ENCODE measurements at regions not wholly inside any gene's neighbourhood (a gene's known extent, or its start where the extent isn't known, plus 50 kb on each side); places are given as distances from the start of the nearest gene placed in this dataset.
A peak's percentile ranks its signal among the peaks of the same experiment; 100 is the strongest.

GRCh38 chr11:127056338-127056971 lies 55.9 kb upstream of the KIRREL3 start:
- no peaks in the 10 kb centered on the region for H3K27me3 ChIP-seq (replicated peaks in 1 of 2; ENCODE audit: control insufficient read depth in 2 of 2, insufficient read depth in 2 of 2, low read length in 1 of 2)
- H3K9me3 ChIP-seq (replicated peaks; ENCODE audit: control insufficient read depth, insufficient read depth, low read length), result no peaks in the 10 kb centered on the region
- no peak overlapping the region for H3K4me3 ChIP-seq
- H3K27ac ChIP-seq (ENCODE audit: control insufficient read depth, insufficient read depth), result no peak overlapping the region
- ChIA-PET SMC1A (ENCODE audit: uncharacterized antibody, unreplicated experiment) (no interaction called here), RAD21 (ENCODE audit: unreplicated experiment) (no interaction called here), CTCF (no interaction called here), POLR2A (no interaction called here)
- no peak overlapping the region for H2AFZ ChIP-seq (ENCODE audit: control insufficient read depth, low read depth, low read length)
- FAIRE-seq, result no peak
- H3K4me1 ChIP-seq (ENCODE audit: control insufficient read depth, insufficient read depth, low read length), result no peaks in the 10 kb centered on the region
- no peaks in the 10 kb centered on the region for H3K36me3 ChIP-seq (ENCODE audit: control insufficient read depth in 2 of 2, insufficient read depth in 2 of 2, low read length in 1 of 2)
- no peak overlapping the region for H3K4me2 ChIP-seq (ENCODE audit: control insufficient read depth, insufficient read depth)
- 34% methylated on average over 6 of the region's 6 CpGs for WGBS (ENCODE audit: insufficient coverage, insufficient replicate concordance, low lambda C conversion rate, missing lambda C conversion rate)
- intact Hi-C loops (cut with micrococcal nuclease; ENCODE audit: unreplicated experiment) (no loop called here), in situ Hi-C loops (cut with MboI) (no loop called here)
- no peaks in the 10 kb centered on the region for H4K20me1 ChIP-seq (ENCODE audit: control insufficient read depth, insufficient read depth)
- no peak overlapping the region for H3K9ac ChIP-seq (ENCODE audit: control insufficient read depth, insufficient read depth, low read length)
- no peak for DNase-seq (ENCODE audit: low read depth, low spot score)
- H3K79me2 ChIP-seq (ENCODE audit: control insufficient read depth, insufficient read depth, low read length), result no peaks in the 10 kb centered on the region
- no TSS peak for BruUV-seq (replicated peaks)
- peak; percentile 50; the same call in 2 of the 3 replicates for ATAC-seq
- TF ChIP-seq, protein P1, sequence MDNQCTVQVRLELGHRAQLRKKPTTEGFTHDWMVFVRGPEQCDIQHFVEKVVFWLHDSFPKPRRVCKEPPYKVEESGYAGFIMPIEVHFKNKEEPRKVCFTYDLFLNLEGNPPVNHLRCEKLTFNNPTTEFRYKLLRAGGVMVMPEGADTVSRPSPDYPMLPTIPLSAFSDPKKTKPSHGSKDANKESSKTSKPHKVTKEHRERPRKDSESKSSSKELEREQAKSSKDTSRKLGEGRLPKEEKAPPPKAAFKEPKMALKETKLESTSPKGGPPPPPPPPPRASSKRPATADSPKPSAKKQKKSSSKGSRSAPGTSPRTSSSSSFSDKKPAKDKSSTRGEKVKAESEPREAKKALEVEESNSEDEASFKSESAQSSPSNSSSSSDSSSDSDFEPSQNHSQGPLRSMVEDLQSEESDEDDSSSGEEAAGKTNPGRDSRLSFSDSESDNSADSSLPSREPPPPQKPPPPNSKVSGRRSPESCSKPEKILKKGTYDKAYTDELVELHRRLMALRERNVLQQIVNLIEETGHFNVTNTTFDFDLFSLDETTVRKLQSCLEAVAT (IDR thresholded peaks at IDR 0.05), result no peak
- TF ChIP-seq ZNF384 (IDR thresholded peaks at IDR 0.05; ENCODE audit: borderline replicate concordance, low read depth, low read length) (no peak), ETV6 (conservative IDR thresholded peaks at IDR 0.05 in 1 of 2, IDR thresholded peaks at IDR 0.05 in 1 of 2; ENCODE audit: borderline replicate concordance in 1 of 2, low read depth in 1 of 2) (no peak), IKZF2 (IDR thresholded peaks at IDR 0.05) (no peak), ZNF24 (IDR thresholded peaks at IDR 0.05) (no peak), CTCF (IDR thresholded peaks at IDR 0.05 in 2 of 3, conservative IDR thresholded peaks at IDR 0.05 in 1 of 3; ENCODE audit: control insufficient read depth in 2 of 3, extremely low read depth in 1 of 3, insufficient read depth in 1 of 3, low read depth in 3 of 3, low read length in 3 of 3) (no peak), RAD51 (IDR thresholded peaks at IDR 0.05) (no peak), NKRF (conservative IDR thresholded peaks at IDR 0.05) (no peak), SMAD1 (IDR thresholded peaks at IDR 0.05; ENCODE audit: low read depth, partially characterized antibody) (no peak), YBX1 (IDR thresholded peaks at IDR 0.05) (no peak), NFYB (IDR thresholded peaks at IDR 0.05; ENCODE audit: insufficient read depth, low read depth, low read length) (peak; percentile 80), MXI1 (IDR thresholded peaks at IDR 0.05; ENCODE audit: low read depth, low read length) (no peak), MAX (IDR thresholded peaks at IDR 0.05; ENCODE audit: low read depth, low read length) (no peak)
- TF ChIP-seq, protein P2, sequence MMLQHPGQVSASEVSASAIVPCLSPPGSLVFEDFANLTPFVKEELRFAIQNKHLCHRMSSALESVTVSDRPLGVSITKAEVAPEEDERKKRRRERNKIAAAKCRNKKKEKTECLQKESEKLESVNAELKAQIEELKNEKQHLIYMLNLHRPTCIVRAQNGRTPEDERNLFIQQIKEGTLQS (IDR thresholded peaks at IDR 0.05; ENCODE audit: borderline replicate concordance, extremely low read depth, low read depth, low read length), result peak; percentile 18; the same call in 1 of the 2 replicates

Measured in GM12878 (cell line).